Choroid plexus epithelial cell (primary cell): ENCODE measurements at regions not wholly inside any gene's neighbourhood (a gene's known extent, or its start where the extent isn't known, plus 50 kb on each side); places are given as distances from the start of the nearest gene placed in this dataset.
A peak's percentile ranks its signal among the peaks of the same experiment; 100 is the strongest.
"Not testable (repeated sequence)": the region's sequence is repeated elsewhere in the genome, so short reads cannot be mapped to it uniquely, and the experiment has no call there.

Source experiments
- DNase-seq: peaks from one replicate; pipeline ENCODE4 v3.0.0-alpha.2; 2010; ENCODE audit warnings: low read depth
- H3K4me3 ChIP-seq: 2 replicates; pipeline ENCODE4 v1.5.1; 2011; ENCODE audit warnings: low read depth, mild to moderate bottlenecking, control low read depth, low read length, moderate library complexity
- TF ChIP-seq, protein P1 (sequence below): conservative IDR thresholded peaks from 2 replicates; pipeline ENCODE4 v1.5.1; 2011; ENCODE audit warnings: low read depth, mild to moderate bottlenecking, control low read depth, inconsistent platforms, low read length, moderate library complexity

DNA sequence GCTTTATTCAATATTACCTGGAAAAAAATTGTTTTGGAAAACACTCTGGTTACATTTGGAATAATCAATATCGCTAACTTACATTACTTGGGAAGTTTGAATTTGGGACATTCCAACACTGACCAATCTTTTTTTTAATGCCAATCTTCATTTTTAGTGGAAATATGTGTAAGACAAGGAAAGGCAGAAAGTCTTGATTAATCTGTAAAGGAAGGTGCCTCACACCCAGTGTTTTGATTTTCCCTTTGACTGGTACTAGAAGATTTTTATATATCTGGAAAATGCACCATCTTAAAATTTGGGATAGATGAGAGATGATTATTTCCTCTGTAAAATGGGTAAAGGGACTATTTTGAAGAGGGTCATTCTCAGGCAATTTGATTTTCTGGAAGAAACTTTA, 879.2 kb upstream of the ZEB2 start:
- TF ChIP-seq, protein P1, sequence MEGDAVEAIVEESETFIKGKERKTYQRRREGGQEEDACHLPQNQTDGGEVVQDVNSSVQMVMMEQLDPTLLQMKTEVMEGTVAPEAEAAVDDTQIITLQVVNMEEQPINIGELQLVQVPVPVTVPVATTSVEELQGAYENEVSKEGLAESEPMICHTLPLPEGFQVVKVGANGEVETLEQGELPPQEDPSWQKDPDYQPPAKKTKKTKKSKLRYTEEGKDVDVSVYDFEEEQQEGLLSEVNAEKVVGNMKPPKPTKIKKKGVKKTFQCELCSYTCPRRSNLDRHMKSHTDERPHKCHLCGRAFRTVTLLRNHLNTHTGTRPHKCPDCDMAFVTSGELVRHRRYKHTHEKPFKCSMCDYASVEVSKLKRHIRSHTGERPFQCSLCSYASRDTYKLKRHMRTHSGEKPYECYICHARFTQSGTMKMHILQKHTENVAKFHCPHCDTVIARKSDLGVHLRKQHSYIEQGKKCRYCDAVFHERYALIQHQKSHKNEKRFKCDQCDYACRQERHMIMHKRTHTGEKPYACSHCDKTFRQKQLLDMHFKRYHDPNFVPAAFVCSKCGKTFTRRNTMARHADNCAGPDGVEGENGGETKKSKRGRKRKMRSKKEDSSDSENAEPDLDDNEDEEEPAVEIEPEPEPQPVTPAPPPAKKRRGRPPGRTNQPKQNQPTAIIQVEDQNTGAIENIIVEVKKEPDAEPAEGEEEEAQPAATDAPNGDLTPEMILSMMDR, result no peak
- H3K4me3 ChIP-seq, result no peak overlapping the region
- DNase-seq, result no peak

DNA sequence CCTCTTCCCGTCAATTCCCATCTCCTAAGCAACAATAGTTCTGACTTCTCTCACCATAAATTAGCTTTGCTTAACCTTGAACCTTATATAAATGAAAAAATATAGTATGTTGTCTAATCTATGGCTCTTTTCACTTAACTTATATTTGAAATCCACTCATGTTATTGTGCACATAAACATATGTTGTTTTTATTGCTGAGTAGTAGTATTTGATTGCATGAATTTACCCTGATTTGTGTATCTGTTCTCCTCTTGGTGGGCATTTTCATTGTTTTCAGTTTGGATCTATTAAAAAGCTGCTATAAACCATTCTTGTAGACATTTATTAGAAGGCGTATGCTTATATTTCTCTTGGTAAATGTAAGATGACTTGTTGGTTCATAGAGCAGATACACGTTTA, 874.3 kb upstream of the ZEB2 start:
- no peak overlapping the region for H3K4me3 ChIP-seq
- TF ChIP-seq, protein P1, result no peak
- DNase-seq, result no peak

DNA sequence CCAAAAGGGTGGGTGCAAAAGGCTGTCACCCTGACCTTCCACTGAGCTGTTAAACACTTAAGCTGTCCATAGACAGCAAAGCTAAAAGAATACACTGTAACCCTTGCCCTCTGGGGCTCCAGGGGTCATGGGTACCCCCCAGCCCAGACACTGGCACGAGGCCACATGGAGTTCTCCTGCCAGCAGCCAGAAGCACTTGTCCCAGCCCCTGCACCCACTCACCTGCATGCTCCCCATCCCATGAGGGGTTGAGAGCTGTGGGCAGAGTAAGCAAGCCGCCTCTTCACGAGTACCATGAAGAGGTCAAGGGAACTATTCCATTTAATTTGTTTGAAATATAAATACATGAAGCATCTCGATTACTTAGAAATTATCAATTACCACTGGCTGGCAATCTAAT, 867.1 kb upstream of the ZEB2 start:
- DNase-seq, result no peak
- no peak overlapping the region for H3K4me3 ChIP-seq

DNA sequence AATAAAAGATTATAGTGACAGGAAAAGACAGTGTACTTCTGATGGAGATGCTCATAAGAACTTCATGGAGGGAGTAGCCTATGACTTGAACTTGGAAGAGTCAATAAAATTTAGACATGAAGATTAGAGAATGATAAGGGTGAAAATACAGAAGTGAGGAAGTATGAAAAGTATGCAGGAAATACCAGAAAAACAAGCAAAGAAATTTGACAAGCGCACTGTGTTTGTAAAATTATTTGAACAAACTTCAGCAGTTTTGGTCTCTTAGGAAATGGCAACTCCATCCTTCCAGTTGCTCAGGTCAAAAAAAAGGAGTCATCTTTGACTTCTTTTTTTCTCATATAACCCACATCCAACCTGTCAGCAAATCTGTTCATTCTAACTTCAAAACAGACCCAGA, 864.0 kb upstream of the ZEB2 start:
- H3K4me3 ChIP-seq, result no peak overlapping the region
- TF ChIP-seq, protein P1, result no peak
- peak; percentile 21 for DNase-seq

More for the DNA sequence above, 867.1 kb upstream of the ZEB2 start:
- TF ChIP-seq, protein P1, result no peak

DNA sequence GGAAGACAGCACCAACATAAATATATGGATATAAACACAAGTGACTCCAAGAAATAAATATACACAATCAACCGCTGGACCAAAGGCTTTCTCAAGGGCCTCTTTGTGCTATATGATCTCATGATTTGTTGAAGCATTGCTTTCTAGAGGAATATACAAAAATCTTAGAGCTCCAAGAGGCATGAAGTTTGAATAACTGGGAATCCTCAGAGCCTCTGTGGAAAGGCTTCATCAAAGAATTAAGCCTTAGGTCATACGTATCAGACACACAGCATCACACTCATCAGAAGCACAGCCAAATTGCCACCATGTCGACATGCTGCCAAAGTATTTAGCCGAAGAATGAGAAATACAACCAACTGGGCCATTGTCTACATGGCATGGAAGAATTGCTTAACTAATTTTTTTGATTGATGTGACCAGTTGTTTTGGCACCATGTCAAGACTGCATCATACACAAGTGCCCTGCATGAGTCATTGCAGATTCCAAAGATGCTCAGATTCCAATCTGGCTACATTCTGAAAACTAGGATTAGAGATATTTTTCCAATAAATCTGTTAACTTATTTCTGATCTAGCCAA, 860.6 kb upstream of the ZEB2 start:
- DNase-seq, result peak; percentile 80
- H3K4me3 ChIP-seq, result no peak overlapping the region
- TF ChIP-seq, protein P1, result no peak

DNA sequence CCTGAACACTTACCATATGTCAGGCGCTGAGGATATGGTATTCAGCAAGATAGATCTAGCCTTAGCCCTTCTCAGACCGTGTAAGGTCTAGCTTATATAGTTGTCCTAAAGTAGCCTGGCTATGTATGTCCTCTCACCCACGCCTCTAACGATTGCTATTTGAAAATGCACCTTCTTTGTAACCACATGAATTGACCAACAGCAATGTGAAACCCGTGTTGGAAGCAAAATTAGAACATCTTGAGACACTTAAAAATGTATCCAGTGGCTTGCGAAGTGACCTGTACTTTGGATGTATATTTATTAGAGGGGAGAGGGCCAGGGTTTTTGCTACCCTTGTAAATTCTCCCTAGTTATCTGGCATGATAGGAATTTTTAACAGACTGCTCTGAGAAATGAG, 860.0 kb upstream of the ZEB2 start:
- TF ChIP-seq, protein P1, result no peak
- DNase-seq, result no peak
- no peak overlapping the region for H3K4me3 ChIP-seq

DNA sequence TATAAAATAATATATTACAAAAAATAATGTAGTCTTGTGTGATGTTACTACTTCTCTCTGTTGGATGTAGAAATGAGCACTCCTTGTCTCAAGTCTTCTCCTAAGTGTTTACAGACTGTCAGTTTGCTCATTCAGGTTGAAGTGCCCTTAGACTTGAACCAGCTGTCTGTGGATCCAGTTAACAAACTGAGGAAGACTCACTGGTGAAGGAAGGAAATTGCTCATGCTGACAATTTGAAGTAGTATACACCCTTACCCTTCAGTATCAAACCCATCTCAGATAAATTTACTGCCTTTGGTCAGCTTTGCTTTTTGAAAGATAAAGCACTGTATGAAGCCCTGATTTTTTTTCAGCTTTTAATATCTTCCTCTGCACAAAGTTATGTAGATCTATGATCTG, 854.2 kb upstream of the ZEB2 start:
- H3K4me3 ChIP-seq, result no peak overlapping the region
- TF ChIP-seq, protein P1, result no peak
- DNase-seq, result no peak

DNA sequence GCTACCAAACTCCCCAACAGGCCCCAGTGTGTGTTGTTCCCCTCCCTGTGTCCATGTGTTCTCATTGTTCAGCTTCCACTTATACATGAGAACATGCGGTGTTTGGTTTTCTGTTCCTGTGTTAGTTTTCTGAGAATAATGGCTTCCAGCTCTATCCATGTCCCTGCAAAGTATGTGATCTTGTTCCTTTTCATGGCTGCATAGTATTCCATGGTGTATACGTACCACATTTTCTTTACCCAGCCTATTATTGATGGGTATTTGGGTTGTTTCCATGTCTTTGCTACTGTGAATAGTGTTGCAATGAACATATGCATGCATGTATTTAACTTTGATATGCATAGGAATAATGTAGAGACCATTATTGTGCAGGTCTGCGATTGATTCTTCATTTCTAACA, 847.4 kb upstream of the ZEB2 start:
- DNase-seq, H3K4me3 ChIP-seq: not testable (repeated sequence)
